ENCODE measurements at regions not wholly inside any gene's neighbourhood (a gene's known extent, or its start where the extent isn't known, plus 50 kb on each side); places are given as distances from the start of the nearest gene placed in this dataset.

DNA sequence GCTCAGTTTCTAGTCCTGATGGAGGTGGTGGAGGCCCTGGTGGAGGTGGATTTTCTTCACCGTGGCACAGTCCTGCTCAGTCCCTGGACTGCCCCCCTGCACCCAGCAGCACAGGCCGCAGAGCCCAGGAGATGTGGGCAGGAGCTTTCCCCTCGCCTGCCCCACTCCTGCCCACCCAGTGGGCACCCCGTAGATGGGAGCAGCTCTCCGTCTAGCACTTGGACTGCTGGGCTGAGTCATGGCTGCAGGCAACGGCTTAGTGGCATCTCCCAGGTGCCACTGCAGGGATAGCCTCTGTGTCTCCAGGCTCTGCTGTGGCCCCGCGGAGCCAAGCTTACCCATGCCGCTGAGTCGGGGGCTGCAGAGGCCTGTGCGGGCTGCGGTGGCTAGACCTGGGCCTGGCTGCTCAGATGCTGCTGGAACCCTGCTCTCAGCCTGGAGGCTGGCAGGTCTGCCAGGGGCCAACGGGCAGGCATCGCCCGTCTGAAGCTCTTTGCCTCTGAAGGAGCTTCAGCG is 92.3 kb upstream of the CTDP1 start:
- no peak for TF ChIP-seq RAD21 (IDR thresholded peaks at IDR 0.05; ENCODE audit: low read depth)
- TF ChIP-seq EP300 (IDR thresholded peaks at IDR 0.05; ENCODE audit: borderline replicate concordance) = no peak
- TF ChIP-seq TAF1 (IDR thresholded peaks at IDR 0.05; ENCODE audit: low read depth) = no peak
- TF ChIP-seq YY1 (IDR thresholded peaks at IDR 0.05; ENCODE audit: low read depth) = no peak
- TF ChIP-seq, protein P1, sequence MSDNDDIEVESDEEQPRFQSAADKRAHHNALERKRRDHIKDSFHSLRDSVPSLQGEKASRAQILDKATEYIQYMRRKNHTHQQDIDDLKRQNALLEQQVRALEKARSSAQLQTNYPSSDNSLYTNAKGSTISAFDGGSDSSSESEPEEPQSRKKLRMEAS (IDR thresholded peaks at IDR 0.05) = peak; percentile 3; the same call in 1 of the 2 replicates
- no peak for TF ChIP-seq CREB1 (IDR thresholded peaks at IDR 0.05; ENCODE audit: low read depth)

Data from Ishikawa (cell line).